Suppressor macrophage (primary cell): ENCODE measurements at regions not wholly inside any gene's neighbourhood (a gene's known extent, or its start where the extent isn't known, plus 50 kb on each side); places are given as distances from the start of the nearest gene placed in this dataset.

ENCODE experiments used
- DNase-seq, 4 experiments: peaks; one replicate each; pipeline ENCODE4 v3.0.0-alpha.2; 2020 to 2022

DNA sequence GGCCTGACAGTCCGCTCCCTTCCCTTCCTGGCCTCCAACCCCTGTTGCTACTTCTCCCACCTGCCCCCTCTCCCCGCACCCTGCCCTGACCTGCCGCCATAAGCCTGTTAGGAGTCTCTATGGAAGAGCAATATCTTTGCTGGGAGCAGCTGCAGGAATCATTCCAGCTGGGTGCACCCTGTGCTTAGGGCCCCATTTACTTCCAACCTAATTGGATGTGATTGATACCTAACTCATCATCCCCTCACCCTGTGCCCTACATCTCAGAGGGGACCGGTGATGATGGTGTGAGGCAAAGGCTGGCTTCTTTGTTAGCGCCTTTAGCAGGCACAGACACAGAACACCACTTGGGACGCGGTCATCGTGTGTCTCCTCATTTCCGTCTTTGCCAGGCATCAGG is 80.0 kb upstream of the FAM180A start:
- no peak for DNase-seq

DNA sequence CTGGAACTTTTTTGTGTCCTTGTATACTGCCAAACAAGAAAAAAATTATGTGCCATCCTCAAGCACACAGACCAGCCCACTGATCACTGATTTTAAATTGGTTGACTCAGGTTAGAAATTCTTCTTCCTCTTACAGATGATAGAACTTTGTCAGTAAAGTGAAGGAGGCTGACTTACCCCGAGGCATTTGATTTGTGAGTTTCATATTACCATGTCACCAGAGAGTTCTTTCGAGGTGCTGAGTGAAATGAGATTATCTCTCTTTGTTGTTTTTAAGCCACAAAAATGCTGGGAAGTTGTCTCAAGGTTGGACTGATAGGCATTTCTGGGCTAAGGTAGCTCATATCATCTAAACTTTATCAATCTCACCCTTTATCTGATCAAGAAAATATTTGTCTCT is 78.8 kb upstream of the FAM180A start:
- DNase-seq, result no peak

DNA sequence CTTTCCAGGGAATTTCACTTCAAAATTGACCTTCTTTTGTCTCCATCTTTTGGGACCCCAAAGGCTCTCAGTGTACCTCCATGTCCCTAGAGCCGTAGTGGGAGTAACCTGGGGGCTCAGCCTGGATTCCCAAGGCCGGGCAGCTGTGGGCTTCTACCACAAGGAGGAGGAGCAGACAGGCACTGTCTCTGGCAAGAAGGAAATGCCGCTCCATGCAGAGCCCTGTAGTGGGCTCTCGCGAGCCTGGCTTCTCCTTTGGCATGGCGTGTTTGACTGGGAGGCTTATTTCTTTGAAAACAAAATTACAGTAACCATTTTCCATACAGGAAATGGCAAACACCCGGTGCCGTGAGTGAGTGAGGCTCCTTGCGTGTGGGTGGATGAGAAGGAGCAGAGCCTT is 76.8 kb upstream of the FAM180A start:
- DNase-seq, result no peak

DNA sequence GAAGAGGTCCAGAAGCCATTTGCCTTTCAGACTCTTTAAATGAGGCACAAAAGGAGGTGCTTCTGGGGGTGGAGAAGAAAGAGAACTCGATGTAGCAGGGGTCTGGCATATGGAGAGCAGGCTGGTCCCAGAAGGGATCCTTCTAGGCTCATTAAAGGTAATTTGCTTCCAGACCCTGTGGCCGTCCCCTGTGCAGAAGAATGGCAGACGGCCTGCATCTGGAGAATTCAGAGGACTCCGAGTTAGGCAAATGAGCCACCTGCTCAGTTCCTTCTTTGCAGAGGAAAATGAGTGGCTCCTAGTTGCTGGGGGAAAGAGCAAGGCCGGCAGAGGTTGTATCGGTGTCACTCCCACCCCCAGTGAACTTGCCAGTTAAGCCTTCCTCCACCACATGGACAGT is 73.8 kb upstream of the FAM180A start:
- no peak for DNase-seq

DNA sequence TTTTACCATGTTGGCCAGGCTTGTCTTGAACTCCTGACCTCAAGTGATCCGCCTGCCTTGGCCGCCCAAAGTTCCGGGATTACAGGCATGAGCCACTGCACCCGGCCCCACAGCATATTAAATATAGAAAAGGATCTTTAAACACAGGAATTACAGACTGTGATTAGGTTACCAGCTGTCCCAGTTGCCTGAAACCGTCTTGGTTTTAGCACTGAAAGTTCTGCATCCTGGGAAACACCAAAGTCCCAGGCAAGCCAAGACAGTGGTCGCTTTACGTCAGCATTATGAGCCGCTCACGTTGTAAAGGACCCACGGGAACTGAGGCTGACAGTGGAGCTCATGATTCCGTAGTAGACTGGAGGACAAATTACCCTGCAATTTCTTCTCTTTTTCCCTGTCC is 69.0 kb upstream of the FAM180A start:
- no peak for DNase-seq

DNA sequence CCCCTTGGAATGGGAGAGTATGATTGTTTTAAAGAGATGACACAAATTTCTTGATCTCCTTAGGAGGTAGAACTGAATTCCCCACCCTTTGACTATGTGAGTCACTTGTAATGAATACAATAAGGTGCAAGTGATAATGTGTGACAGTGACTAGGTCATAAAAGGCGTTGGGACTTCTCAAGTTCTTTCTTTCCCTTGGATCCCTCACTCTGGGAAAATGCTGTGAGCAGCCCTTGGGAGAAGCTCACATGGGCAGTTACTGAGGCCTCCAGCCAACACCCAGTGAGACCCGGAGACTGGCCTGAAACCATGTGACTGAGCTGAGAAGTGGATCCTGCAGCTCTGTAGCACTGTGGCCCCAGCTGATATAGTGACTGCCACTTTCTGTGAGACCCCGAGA is 66.4 kb upstream of the FAM180A start:
- DNase-seq, result no peak

DNA sequence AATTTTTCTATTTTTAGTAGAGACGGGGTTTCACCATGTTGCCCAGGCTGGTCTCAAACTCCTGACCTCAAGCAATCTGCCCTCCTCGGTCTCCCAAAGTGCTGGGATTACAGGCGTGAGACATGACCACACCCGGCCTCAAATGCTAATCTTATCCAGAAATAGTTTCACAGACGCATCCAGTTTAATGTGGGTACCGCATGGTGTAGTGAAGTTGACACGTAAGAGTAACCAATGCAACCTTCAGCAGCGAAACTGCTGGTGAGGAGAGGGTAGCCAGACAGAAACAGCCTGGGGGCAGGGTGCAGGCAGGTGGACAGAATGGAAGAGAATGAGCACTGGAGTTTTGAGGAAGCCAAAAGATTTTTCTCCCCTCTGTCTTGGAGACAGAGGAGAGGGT is 63.5 kb upstream of the FAM180A start:
- no peak for DNase-seq

DNA sequence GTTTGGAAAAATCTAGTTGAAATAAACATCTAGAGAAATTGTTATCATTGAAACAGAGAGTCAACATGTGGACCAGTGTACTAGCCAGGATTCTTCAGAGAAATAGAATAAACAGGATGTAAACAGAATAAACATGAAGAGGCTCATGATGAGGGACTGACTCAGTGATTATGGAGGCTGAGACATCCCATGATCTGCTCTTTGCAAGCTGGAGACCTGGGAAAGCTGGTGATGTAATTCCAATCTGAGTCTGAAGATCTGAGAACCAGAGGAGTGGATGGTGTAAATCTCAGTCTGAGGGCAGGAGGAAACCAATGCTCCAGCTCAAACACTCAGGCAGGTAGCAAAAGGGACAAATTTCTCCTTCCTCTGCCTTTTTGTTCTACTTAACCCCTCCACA is 62.9 kb upstream of the FAM180A start:
- DNase-seq, result no peak

DNA sequence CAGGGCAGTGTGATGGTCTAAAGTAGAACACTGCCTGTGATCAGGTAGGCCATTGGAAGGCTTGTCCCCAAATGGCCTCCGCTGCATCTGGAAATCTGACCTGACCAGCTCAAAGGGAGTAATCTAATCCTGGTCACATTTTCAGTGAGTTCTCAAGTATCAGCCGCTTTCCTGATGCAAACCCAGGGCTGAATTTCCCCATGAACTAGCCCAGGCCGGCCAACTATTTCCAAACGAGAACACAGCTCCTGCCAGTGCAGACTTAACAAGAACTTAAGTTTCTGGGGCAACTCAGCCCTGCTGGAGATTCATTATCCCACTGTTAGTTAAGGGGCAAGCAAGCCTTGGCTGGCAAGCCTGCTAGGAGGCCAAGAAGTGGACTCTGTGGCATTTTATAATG is 59.6 kb upstream of the FAM180A start:
- no peak for DNase-seq

DNA sequence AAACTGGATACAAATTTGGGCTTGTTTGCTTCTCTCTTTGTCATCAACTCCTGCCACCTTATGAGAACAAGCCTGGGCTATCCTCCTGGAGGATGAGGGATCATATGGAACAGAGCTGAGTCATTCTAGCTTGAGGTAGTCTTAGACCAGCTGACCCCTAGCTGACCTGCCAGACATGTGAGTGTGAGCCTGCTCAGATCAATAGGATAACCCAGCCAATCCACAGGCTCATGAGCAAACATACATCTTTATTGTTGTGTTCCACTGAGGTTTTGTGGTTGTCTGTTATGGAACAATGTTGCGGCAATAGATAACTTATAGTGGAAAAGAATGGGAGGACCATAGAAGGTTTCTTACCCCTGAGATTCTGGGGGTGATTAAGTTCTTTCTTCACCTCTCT is 54.5 kb upstream of the FAM180A start:
- DNase-seq, result no peak

DNA sequence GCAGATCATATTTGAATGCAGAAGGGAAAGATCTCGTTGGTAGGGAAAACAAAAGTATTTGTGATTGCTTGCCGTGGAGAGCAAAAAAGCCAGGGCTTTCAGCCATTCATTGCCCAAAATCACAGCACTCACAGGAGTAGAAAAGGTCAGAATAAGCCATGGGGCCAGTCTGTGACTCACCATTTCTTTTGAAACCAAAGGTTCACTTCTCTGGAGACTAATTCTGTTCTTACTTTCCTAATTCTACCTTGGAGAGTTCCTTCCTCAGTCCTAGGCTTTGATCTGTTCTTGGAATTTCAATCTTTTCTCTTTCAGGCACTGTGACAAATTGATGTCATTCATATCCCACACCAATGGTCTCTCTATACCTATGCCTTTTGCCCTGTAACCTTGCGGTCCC is 54.1 kb upstream of the FAM180A start:
- peak in 2 of 4 experiments; percentile 8 to 14 for DNase-seq

DNA sequence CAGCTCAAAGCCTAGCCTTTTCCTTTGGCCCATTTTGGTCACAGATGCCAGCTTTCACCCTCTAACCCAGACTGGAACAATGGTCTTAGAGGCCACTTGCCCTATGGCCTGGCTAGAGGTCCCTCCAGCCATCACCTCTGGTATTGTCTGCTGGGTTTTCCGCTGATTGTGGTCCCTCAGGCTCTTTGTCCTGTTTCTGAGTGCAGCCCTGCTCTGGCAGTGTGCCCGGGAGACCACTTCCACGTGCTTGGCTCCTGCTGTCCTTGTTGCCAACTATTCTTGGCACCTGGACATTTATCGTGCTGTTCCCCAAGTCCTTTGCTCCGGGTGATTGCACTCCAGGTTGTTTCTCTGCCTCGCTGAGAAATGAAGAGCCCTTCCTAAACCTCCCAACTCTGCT is 53.3 kb upstream of the FAM180A start:
- DNase-seq, result no peak

DNA sequence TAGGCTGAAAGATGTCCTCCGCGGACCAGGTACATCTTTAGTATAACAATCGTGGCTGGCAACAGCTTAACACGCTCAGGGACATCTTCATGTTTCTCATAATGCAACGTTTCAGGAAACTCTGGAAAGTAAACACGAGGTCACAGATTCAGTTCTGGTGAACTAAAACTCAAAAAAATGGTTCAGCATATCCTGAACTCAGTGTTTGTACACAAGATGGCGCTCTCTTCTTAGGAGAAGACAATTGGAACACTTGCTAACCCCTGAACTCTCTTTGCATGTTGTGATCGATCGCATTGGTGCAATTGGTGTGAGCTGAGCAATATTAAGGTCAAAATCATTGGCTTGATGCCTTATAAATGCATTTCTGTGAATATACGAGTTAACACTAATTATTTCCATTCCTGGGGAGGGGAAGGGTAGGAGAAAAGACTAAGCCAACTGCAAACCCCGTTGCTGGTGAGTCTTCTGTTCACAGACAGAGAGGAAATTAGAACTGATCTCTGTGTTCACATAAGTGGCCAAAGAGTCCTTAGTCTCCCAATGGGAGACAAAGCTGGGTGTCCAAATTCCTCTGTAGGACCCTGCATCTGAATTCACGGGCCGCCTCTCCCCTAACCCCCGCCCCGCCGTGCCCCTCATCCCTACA is 52.6 kb upstream of the FAM180A start:
- DNase-seq, result peak; percentile 55 to 88 (median 72)

DNA sequence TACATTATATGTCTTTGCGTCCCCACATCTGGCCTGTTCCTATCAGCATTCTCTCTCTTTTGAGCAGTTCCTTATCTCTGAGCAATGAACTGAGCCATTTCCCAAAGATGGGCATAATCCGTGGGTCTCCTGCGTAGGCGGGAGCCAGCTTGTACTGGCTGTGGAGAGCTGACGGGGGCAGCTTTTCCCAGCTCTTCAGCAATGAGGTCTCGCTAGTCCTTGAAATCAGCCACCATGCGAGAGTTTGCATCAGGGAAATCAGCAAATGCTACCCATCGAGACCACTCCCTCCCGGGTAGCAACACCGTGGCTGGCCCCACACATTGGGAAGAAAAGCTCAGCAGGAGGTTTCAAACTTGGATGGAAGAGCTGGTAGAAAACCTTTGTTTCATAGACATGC is 51.9 kb upstream of the FAM180A start:
- DNase-seq, result no peak

DNA sequence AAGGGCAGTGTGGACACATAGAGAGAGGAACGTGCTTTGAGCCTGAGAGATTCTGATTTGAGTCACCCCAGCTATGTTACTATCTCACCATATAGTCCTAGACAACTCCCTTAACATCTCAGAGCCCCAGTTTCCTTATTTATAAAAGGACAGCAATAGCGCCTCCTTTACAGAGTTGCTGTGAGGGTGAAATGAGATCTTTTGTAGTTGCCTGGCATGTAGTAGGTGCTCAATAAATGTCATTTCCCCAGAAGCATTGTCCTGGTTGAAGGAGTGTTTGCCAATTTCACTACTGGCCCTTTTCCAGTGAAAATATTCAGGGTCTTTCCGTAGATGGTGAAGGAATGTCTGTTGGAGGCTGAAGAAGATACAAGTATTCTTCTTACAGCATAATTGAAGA is 51.3 kb upstream of the FAM180A start:
- peak in 1 of 4 experiments; percentile 15 for DNase-seq
